Right atrium auricular region (tissue), 2 donors: ENCODE measurements at regions not wholly inside any gene's neighbourhood (a gene's known extent, or its start where the extent isn't known, plus 50 kb on each side); places are given as distances from the start of the nearest gene placed in this dataset.

ENCODE experiments used
- DNase-seq: peaks from one replicate; pipeline ENCODE4 v3.0.0-alpha.2; 2019; ENCODE audit warnings: low spot score
- H3K27ac ChIP-seq, 2 donors: fragments of 200-600 bp; sonication (generic); 1 replicate in 1 of 2; 2 replicates in 1 of 2; pipeline ENCODE4 v1.5.1; 2016 to 2019
- H3K27me3 ChIP-seq, 2 donors: fragments of 200-600 bp; sonication (generic); one replicate each; pipeline versions ENCODE4 v1.5.1 to v1.6.0; 2017 to 2019
- H3K36me3 ChIP-seq: fragments of 200-600 bp; sonication (generic); one replicate; pipeline ENCODE4 v1.5.1; 2016
- H3K4me1 ChIP-seq, 2 donors: fragments of 200-600 bp; sonication (generic); one replicate each; pipeline versions ENCODE4 v1.5.1 to v1.6.0; 2017 to 2019
- H3K4me3 ChIP-seq, 2 donors: fragments of 200-600 bp; sonication (generic); 1 replicate in 1 of 2; 2 replicates in 1 of 2; pipeline ENCODE4 v1.5.1; 2017 to 2019; ENCODE audit warnings: mild to moderate bottlenecking in 1 of 2, moderate library complexity in 1 of 2
- H3K9me3 ChIP-seq, 2 donors: fragments of 200-600 bp; sonication (generic); one replicate each; pipeline ENCODE4 v1.5.1; 2019
- CTCF ChIP-seq, 2 donors: fragments of 200-600 bp; sonication (generic); IDR thresholded peaks; one replicate each; pipeline ENCODE4 v1.5.1; 2019; ENCODE audit warnings: antibody characterized with exemption in 2 of 2

GRCh38 chr20:50337521-50338466 is 147.2 kb downstream of the CEBPB start:
- no peak for DNase-seq
- no peak overlapping the region for H3K27ac ChIP-seq
- H3K27me3 ChIP-seq: no peaks in the 10 kb centered on the region
- no peak overlapping the region for H3K4me3 ChIP-seq
- TF ChIP-seq CTCF (IDR thresholded peaks at IDR 0.05): no peak
- H3K36me3 ChIP-seq: no peaks in the 10 kb centered on the region
- no peaks in the 10 kb centered on the region for H3K9me3 ChIP-seq
- H3K4me1 ChIP-seq: peaks cover 0 to 4% of the 10 kb centered on the region in 2 donors

DNA sequence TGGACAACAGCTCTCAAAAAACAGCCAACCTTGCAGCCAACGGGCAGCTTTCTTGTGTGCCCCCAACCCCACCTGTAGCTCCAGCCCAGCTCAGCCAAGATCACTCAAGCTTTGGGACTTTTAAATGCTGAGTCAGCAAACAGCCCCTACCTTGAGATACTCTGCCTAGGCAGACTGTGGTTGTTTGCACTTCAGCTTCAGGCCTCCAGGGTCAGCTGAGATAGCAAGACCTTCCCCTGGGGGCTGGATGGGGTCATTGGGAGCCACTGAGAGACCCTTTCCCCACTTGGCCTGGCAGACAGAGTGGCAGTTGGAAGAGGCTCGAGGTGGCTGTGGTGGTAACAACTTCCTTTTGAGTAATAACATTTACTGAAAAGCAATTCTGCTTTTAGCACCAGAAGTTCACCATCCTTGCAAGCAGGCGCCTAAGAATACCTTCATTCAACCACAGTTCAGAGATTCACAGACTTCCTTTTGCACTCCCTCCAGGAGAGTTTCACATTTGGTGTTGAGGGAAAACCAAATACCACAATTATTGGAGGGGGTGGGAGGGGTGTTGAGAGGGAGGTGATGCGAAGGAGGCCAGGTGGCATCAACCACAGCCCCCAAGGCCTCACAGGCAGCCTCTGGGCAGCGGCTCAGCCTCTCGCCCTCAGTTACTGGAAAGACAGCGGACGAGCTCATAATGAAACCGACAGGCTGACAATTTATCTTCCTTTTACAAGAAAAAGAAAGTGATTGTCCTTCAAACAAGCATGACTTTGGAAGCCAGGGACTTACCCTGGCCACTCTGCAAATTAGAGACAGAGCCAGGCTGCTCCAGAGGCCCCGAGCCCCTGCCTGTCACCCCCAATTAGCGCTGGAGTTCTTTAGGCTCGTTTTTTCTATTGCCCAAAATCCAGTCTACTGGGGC is 148.1 kb downstream of the CEBPB start:
- H3K4me3 ChIP-seq: no peak overlapping the region
- H3K36me3 ChIP-seq: no peaks in the 10 kb centered on the region
- H3K27ac ChIP-seq: peak overlapping the region; percentile 25 to 64
- H3K4me1 ChIP-seq: peaks cover 0 to 4% of the 10 kb centered on the region in 2 donors
- no peak for DNase-seq
- no peaks in the 10 kb centered on the region for H3K9me3 ChIP-seq
- H3K27me3 ChIP-seq: no peaks in the 10 kb centered on the region
- no peak for TF ChIP-seq CTCF (IDR thresholded peaks at IDR 0.05)

DNA sequence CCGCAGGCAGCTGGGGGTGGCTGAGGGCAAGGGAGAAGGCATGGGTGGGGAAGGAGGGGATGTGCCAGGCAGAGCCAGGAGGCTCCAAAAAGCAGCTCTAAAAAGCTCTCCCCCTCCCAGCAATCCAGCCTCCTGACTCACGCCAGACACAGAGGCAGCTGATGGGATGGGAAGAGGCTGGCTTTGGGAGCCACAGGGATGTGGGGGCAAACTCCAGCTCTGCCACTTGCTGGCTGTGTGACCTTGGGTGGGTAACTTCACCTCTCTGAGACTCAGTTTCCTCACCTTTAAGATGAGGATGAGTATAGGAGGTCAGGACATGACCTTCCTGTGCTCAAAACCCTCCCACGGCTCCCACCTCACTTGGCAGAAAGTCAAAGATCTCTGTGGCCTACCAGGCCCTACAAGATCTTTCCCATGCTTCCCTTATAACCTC is 148.9 kb downstream of the CEBPB start:
- no peaks in the 10 kb centered on the region for H3K9me3 ChIP-seq
- TF ChIP-seq CTCF (IDR thresholded peaks at IDR 0.05): no peak
- no peak overlapping the region for H3K4me3 ChIP-seq
- DNase-seq: no peak
- H3K27me3 ChIP-seq: no peaks in the 10 kb centered on the region
- H3K36me3 ChIP-seq: no peaks in the 10 kb centered on the region
- peaks cover 0 to 4% of the 10 kb centered on the region in 2 donors for H3K4me1 ChIP-seq
- peak overlapping the region; percentile 25 to 64 for H3K27ac ChIP-seq

- H3K4me1 ChIP-seq: peaks cover 0 to 9% of the 10 kb centered on the region in 2 donors
- TF ChIP-seq CTCF (IDR thresholded peaks at IDR 0.05): no peak
- H3K36me3 ChIP-seq: no peaks in the 10 kb centered on the region
- H3K27ac ChIP-seq: no peak overlapping the region
- H3K27me3 ChIP-seq: no peaks in the 10 kb centered on the region
- no peak for DNase-seq
- H3K4me3 ChIP-seq: no peak overlapping the region
- H3K9me3 ChIP-seq: no peaks in the 10 kb centered on the region
Measured at GRCh38 chr20:50340541-50340940, 149.9 kb downstream of the CEBPB start.

GRCh38 chr20:50341050-50341449 is 150.4 kb downstream of the CEBPB start:
- TF ChIP-seq CTCF (IDR thresholded peaks at IDR 0.05): no peak
- Histone ChIP-seq H3K27me3 (no peaks in the 10 kb centered on the region), H3K4me3 (no peak overlapping the region), H3K9me3 (no peaks in the 10 kb centered on the region), H3K27ac (no peak overlapping the region), H3K36me3 (no peaks in the 10 kb centered on the region), H3K4me1 (peaks cover 0 to 14% of the 10 kb centered on the region in 2 donors)
- no peak for DNase-seq
